ENCODE measurements at regions not wholly inside any gene's neighbourhood (a gene's known extent, or its start where the extent isn't known, plus 50 kb on each side); places are given as distances from the start of the nearest gene placed in this dataset.

DNA sequence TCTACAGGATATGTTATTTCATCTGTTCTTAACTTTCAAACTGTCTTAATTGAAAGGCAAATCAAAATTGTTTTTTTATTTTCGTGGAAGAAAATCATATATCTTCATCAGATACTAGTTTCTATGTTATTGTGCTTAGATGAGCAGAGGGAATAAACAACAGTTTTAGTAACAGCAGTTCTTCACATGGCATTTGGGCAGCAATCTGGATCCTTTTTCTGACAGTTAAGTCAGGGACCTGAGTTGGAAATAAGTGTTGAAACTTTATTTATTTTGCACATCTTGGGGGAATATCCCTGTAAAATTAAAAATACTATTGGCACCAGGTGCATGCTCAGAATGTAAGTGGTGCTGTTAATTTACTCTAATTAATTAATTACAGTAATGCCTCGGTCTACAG lies 296.3 kb downstream of the GPAM start:
- Histone ChIP-seq H3K27me3 (ENCODE audit: control insufficient read depth in 2 of 2, insufficient read depth in 2 of 2, low read length in 2 of 2) (no peaks in the 10 kb centered on the region), H3K4me3 (ENCODE audit: low read length in 2 of 2) (no peak overlapping the region), H3K27ac (ENCODE audit: low read depth in 2 of 2, low read length in 2 of 2) (no peak overlapping the region), H3K4me1 (ENCODE audit: control insufficient read depth in 2 of 2, insufficient read depth in 2 of 2, low read length in 2 of 2) (no peaks in the 10 kb centered on the region), H3K9ac (ENCODE audit: low read depth in 1 of 2, low read length in 2 of 2) (no peak overlapping the region), H3K9me3 (ENCODE audit: control insufficient read depth in 2 of 2, low read length in 2 of 2) (no peaks in the 10 kb centered on the region), H3K36me3 (ENCODE audit: control insufficient read depth in 2 of 2, insufficient read depth in 2 of 2, low read length in 2 of 2) (no peaks in the 10 kb centered on the region)

DNA sequence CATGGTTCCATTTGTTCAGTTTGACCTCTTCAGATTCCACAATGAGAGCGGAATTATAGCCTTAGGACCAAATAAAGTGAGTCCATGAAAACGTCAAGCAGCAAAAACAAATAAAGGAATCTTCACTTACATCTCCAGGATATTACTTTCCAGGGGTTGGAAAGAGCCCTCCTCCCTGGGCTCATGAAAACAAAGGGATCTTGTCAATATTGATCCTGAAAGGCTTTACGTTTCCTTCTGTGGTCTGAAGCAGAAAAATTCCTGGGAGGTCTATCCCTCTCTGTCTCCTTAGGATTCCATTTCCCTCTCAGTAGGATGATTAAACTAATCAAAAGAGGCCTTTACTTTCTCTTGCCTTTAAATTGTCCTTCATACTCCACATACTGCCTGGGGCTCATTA lies 293.5 kb downstream of the GPAM start:
- no peaks in the 10 kb centered on the region for H3K36me3 ChIP-seq (ENCODE audit: control insufficient read depth in 2 of 2, insufficient read depth in 2 of 2, low read length in 2 of 2)
- H3K27ac ChIP-seq (ENCODE audit: low read depth in 2 of 2, low read length in 2 of 2) = no peak overlapping the region
- no peaks in the 10 kb centered on the region for H3K9me3 ChIP-seq (ENCODE audit: control insufficient read depth in 2 of 2, low read length in 2 of 2)

DNA sequence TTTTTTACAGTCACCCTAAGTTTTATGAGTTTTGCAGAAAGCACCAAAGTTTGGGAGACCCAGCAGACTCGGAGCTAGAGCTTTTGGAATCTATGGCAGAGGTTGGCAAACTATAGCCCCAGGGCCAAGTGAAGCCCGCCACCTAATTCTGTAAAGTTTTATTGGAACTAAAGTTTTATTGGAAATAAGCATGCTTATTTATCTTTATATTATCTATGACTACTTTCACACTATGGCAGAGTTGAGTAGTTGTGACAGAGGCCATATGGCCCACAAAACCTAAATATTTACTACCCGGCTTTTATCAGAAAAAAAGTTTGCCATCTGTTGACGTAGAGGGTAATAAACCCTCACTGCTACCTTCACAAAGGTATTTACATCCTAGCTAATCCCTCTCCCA lies 267.6 kb downstream of the GPAM start:
- no peaks in the 10 kb centered on the region for H3K27me3 ChIP-seq (ENCODE audit: control insufficient read depth in 2 of 2, insufficient read depth in 2 of 2, low read length in 2 of 2)
- no peaks in the 10 kb centered on the region for H3K9me3 ChIP-seq (ENCODE audit: control insufficient read depth in 2 of 2, low read length in 2 of 2)
- H3K27ac ChIP-seq (ENCODE audit: low read depth in 2 of 2, low read length in 2 of 2) = no peak overlapping the region
- H3K4me3 ChIP-seq (ENCODE audit: low read length in 2 of 2) = no peak overlapping the region
- no peaks in the 10 kb centered on the region for H3K4me1 ChIP-seq (ENCODE audit: control insufficient read depth in 2 of 2, insufficient read depth in 2 of 2, low read length in 2 of 2)
- no peak overlapping the region for H3K9ac ChIP-seq (ENCODE audit: low read depth in 1 of 2, low read length in 2 of 2)
- no peaks in the 10 kb centered on the region for H3K36me3 ChIP-seq (ENCODE audit: control insufficient read depth in 2 of 2, insufficient read depth in 2 of 2, low read length in 2 of 2)

More for the DNA sequence above, 293.5 kb downstream of the GPAM start:
- Histone ChIP-seq H3K4me3 (ENCODE audit: low read length in 2 of 2) (no peak overlapping the region), H3K27me3 (ENCODE audit: control insufficient read depth in 2 of 2, insufficient read depth in 2 of 2, low read length in 2 of 2) (no peaks in the 10 kb centered on the region), H3K4me1 (ENCODE audit: control insufficient read depth in 2 of 2, insufficient read depth in 2 of 2, low read length in 2 of 2) (no peaks in the 10 kb centered on the region), H3K9ac (ENCODE audit: low read depth in 1 of 2, low read length in 2 of 2) (no peak overlapping the region)

DNA sequence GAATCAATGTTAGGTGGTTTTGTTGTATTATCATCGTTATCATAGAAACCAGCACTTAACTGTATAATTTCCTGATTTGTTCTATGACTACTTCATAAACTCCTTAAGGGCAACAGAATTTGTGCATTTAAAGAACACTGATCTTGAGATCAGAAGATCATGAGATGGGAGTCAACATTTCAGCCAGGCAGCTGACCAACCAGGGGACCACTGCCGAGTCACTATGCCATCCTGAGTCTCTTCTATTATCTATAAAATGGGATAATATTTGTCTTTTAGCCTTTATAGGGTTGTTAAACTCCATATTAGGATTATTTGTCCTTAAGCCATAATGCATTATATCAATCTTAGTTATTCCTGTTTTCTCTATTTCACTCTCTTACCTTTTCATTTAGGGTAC lies 261.7 kb downstream of the GPAM start:
- no peaks in the 10 kb centered on the region for H3K27me3 ChIP-seq (ENCODE audit: control insufficient read depth in 2 of 2, insufficient read depth in 2 of 2, low read length in 2 of 2)
- no peak overlapping the region for H3K9ac ChIP-seq (ENCODE audit: low read depth in 1 of 2, low read length in 2 of 2)
- no peak overlapping the region for H3K4me3 ChIP-seq (ENCODE audit: low read length in 2 of 2)
- H3K27ac ChIP-seq (ENCODE audit: low read depth in 2 of 2, low read length in 2 of 2) = no peak overlapping the region
- H3K9me3 ChIP-seq (ENCODE audit: control insufficient read depth in 2 of 2, low read length in 2 of 2) = no peaks in the 10 kb centered on the region
- H3K36me3 ChIP-seq (ENCODE audit: control insufficient read depth in 2 of 2, insufficient read depth in 2 of 2, low read length in 2 of 2) = no peaks in the 10 kb centered on the region
- H3K4me1 ChIP-seq (ENCODE audit: control insufficient read depth in 2 of 2, insufficient read depth in 2 of 2, low read length in 2 of 2) = no peaks in the 10 kb centered on the region

DNA sequence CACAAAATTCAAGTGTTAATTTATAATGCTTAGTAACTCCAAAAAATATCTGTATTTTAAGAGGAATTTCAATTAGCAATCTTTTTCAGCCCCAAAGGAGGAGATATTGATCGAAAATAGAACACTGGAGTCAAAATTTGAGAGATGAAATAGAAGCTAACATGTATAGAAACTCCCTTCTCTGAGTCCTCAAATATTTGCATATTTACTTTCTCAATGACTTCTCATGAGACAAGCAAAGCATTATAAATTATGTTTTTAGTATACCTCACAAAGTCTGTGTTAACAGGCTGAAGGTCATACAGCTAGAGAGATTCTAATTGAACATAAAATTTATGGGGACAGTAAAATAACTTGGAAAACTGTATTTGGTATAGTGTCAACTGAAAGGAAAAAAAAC lies 260.5 kb downstream of the GPAM start:
- Histone ChIP-seq H3K9ac (ENCODE audit: low read depth in 1 of 2, low read length in 2 of 2) (no peak overlapping the region), H3K27me3 (ENCODE audit: control insufficient read depth in 2 of 2, insufficient read depth in 2 of 2, low read length in 2 of 2) (no peaks in the 10 kb centered on the region), H3K4me3 (ENCODE audit: low read length in 2 of 2) (no peak overlapping the region), H3K27ac (ENCODE audit: low read depth in 2 of 2, low read length in 2 of 2) (no peak overlapping the region), H3K36me3 (ENCODE audit: control insufficient read depth in 2 of 2, insufficient read depth in 2 of 2, low read length in 2 of 2) (no peaks in the 10 kb centered on the region), H3K9me3 (ENCODE audit: control insufficient read depth in 2 of 2, low read length in 2 of 2) (no peaks in the 10 kb centered on the region), H3K4me1 (ENCODE audit: control insufficient read depth in 2 of 2, insufficient read depth in 2 of 2, low read length in 2 of 2) (no peaks in the 10 kb centered on the region)

DNA sequence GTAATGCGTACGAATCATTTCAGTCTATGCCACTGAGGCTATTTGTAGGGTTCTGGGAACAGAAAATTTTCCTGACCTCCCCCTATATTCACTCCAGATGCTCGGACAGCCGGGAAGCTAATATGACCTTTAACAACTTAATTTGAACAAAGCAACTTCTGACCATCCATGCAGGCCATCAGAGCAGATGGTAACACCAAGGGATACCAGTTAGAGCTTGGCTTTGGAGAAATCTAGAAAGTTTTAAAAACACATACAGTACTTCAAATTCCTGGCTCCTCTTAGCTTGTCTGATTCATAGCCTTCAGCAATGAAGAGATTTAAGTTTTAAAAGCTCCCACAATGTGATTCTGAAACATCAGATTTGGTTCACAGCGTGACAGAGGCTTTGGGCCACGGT lies 257.3 kb downstream of the GPAM start:
- Histone ChIP-seq H3K27me3 (ENCODE audit: control insufficient read depth in 2 of 2, insufficient read depth in 2 of 2, low read length in 2 of 2) (no peaks in the 10 kb centered on the region), H3K9ac (ENCODE audit: low read depth in 1 of 2, low read length in 2 of 2) (no peak overlapping the region), H3K4me1 (ENCODE audit: control insufficient read depth in 2 of 2, insufficient read depth in 2 of 2, low read length in 2 of 2) (no peaks in the 10 kb centered on the region), H3K4me3 (ENCODE audit: low read length in 2 of 2) (no peak overlapping the region), H3K36me3 (ENCODE audit: control insufficient read depth in 2 of 2, insufficient read depth in 2 of 2, low read length in 2 of 2) (no peaks in the 10 kb centered on the region), H3K27ac (ENCODE audit: low read depth in 2 of 2, low read length in 2 of 2) (no peak overlapping the region), H3K9me3 (ENCODE audit: control insufficient read depth in 2 of 2, low read length in 2 of 2) (no peaks in the 10 kb centered on the region)

DNA sequence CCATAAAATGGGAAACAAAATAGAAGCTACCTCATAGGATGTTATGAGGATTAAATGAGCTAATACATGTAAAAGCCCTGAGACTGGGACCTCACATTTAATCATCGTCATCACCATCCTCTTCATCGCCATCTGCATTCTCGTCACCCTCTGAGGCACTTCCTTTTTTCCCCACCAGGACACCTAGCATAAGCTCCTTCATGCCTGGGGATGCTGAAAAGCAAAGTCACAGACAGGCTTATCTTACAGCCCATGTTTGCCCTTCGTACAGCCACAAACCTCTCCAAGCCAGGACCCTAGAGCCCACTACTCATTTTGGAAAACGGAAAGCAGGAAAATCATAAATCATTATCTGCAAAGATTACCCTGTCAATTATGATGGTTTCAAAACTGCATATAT lies 249.6 kb downstream of the GPAM start:
- Histone ChIP-seq H3K27me3 (ENCODE audit: control insufficient read depth in 2 of 2, insufficient read depth in 2 of 2, low read length in 2 of 2) (no peaks in the 10 kb centered on the region), H3K4me3 (ENCODE audit: low read length in 2 of 2) (no peak overlapping the region), H3K36me3 (ENCODE audit: control insufficient read depth in 2 of 2, insufficient read depth in 2 of 2, low read length in 2 of 2) (no peaks in the 10 kb centered on the region), H3K9ac (ENCODE audit: low read depth in 1 of 2, low read length in 2 of 2) (no peak overlapping the region), H3K27ac (ENCODE audit: low read depth in 2 of 2, low read length in 2 of 2) (no peak overlapping the region), H3K4me1 (ENCODE audit: control insufficient read depth in 2 of 2, insufficient read depth in 2 of 2, low read length in 2 of 2) (no peaks in the 10 kb centered on the region), H3K9me3 (ENCODE audit: control insufficient read depth in 2 of 2, low read length in 2 of 2) (no peaks in the 10 kb centered on the region)

DNA sequence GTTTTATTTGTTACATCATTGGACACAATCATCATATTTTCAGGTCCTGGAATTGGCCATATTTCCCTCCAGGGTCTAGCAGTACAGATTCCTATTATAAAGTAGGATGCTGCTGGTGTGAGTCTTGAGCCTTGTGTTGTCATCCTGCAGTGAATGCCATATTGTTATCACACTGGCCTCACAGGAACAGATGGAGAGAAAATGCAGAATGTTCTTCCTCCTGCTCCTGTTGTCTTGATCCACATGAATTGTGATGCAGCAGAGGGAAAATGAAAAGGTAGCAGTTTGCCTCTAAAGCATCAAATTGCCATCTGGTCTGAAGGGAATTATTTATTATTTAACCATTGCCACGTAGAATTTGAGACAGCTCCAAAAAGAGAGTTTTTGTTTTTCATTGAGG lies 248.6 kb downstream of the GPAM start:
- Histone ChIP-seq H3K36me3 (ENCODE audit: control insufficient read depth in 2 of 2, insufficient read depth in 2 of 2, low read length in 2 of 2) (no peaks in the 10 kb centered on the region), H3K27ac (ENCODE audit: low read depth in 2 of 2, low read length in 2 of 2) (no peak overlapping the region), H3K4me1 (ENCODE audit: control insufficient read depth in 2 of 2, insufficient read depth in 2 of 2, low read length in 2 of 2) (no peaks in the 10 kb centered on the region), H3K4me3 (ENCODE audit: low read length in 2 of 2) (no peak overlapping the region), H3K9ac (ENCODE audit: low read depth in 1 of 2, low read length in 2 of 2) (no peak overlapping the region), H3K9me3 (ENCODE audit: control insufficient read depth in 2 of 2, low read length in 2 of 2) (no peaks in the 10 kb centered on the region), H3K27me3 (ENCODE audit: control insufficient read depth in 2 of 2, insufficient read depth in 2 of 2, low read length in 2 of 2) (no peaks in the 10 kb centered on the region)

DNA sequence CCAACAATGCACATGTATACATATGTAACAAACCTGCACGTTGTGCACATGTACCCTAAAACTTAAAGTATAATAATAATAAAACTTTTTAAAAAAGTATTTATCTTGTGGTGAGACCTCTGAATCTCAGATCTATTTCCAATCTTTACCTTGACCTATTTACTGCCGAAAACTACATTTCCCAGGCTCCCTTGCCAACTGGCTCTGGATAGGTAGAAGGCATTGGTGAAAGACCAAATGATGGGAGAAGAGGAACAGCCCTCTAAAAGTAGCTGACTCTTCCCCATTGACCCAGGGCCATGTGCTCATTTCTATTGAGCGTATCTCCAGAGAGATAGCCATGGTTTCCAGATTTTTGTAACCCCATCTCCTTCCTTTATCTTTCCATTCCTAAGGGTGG lies 247.4 kb downstream of the GPAM start:
- Histone ChIP-seq H3K4me3 (ENCODE audit: low read length in 2 of 2) (no peak overlapping the region), H3K27me3 (ENCODE audit: control insufficient read depth in 2 of 2, insufficient read depth in 2 of 2, low read length in 2 of 2) (no peaks in the 10 kb centered on the region), H3K9ac (ENCODE audit: low read depth in 1 of 2, low read length in 2 of 2) (no peak overlapping the region), H3K9me3 (ENCODE audit: control insufficient read depth in 2 of 2, low read length in 2 of 2) (no peaks in the 10 kb centered on the region), H3K36me3 (ENCODE audit: control insufficient read depth in 2 of 2, insufficient read depth in 2 of 2, low read length in 2 of 2) (no peaks in the 10 kb centered on the region), H3K27ac (ENCODE audit: low read depth in 2 of 2, low read length in 2 of 2) (no peak overlapping the region), H3K4me1 (ENCODE audit: control insufficient read depth in 2 of 2, insufficient read depth in 2 of 2, low read length in 2 of 2) (no peaks in the 10 kb centered on the region)

DNA sequence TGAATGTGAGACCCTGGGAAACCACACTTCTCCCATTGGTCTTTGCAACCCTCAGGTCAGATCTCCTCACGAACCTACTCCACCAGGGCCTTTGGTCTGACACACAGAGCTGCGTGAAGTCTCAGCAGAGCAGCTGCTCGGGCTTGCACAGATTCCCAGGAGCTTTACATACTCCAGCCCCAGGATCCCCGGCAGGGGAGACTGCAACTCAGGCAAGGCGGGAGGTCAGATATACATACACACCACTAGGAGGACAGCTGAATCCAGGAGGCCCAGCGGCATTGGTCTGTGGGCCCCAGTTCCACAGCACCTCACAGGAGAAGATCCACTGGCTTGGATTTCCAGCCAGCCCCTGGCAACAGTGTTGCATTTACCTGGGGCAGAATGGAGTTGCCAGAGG lies 239.2 kb downstream of the GPAM start:
- no peak overlapping the region for H3K9ac ChIP-seq (ENCODE audit: low read depth in 1 of 2, low read length in 2 of 2)
- no peaks in the 10 kb centered on the region for H3K9me3 ChIP-seq (ENCODE audit: control insufficient read depth in 2 of 2, low read length in 2 of 2)
- H3K27me3 ChIP-seq (ENCODE audit: control insufficient read depth in 2 of 2, insufficient read depth in 2 of 2, low read length in 2 of 2) = no peaks in the 10 kb centered on the region
- H3K4me1 ChIP-seq (ENCODE audit: control insufficient read depth in 2 of 2, insufficient read depth in 2 of 2, low read length in 2 of 2) = no peaks in the 10 kb centered on the region
- no peak overlapping the region for H3K4me3 ChIP-seq (ENCODE audit: low read length in 2 of 2)
- H3K27ac ChIP-seq (ENCODE audit: low read depth in 2 of 2, low read length in 2 of 2) = no peak overlapping the region
- no peaks in the 10 kb centered on the region for H3K36me3 ChIP-seq (ENCODE audit: control insufficient read depth in 2 of 2, insufficient read depth in 2 of 2, low read length in 2 of 2)

DNA sequence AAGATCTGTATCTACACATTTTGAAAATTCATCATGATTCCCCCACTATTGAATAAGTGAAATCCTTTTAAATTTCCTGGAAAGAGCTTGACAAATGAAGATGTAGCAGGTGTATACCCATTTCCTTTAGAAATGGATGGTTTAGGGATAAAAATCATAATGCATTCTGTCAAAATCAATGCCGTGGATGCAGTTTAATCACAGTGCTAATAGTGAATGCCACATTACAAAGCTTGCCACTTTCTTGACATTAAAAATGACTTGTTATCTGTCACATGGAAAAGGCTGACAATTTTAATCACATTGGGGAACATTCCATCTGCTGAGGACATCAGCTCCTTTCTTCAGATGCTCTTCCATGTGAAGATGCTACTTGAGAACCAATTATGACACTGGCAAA lies 229.6 kb downstream of the GPAM start:
- H3K9me3 ChIP-seq (ENCODE audit: control insufficient read depth in 2 of 2, low read length in 2 of 2) = no peaks in the 10 kb centered on the region
- H3K27me3 ChIP-seq (ENCODE audit: control insufficient read depth in 2 of 2, insufficient read depth in 2 of 2, low read length in 2 of 2) = no peaks in the 10 kb centered on the region
- no peaks in the 10 kb centered on the region for H3K36me3 ChIP-seq (ENCODE audit: control insufficient read depth in 2 of 2, insufficient read depth in 2 of 2, low read length in 2 of 2)
- no peak overlapping the region for H3K4me3 ChIP-seq (ENCODE audit: low read length in 2 of 2)
- H3K27ac ChIP-seq (ENCODE audit: low read depth in 2 of 2, low read length in 2 of 2) = no peak overlapping the region
- H3K4me1 ChIP-seq (ENCODE audit: control insufficient read depth in 2 of 2, insufficient read depth in 2 of 2, low read length in 2 of 2) = no peaks in the 10 kb centered on the region
- H3K9ac ChIP-seq (ENCODE audit: low read depth in 1 of 2, low read length in 2 of 2) = no peak overlapping the region

All from mucosa of rectum (tissue), 2 donors.